Uterus (tissue), 2 donors: ENCODE measurements at regions not wholly inside any gene's neighbourhood (a gene's known extent, or its start where the extent isn't known, plus 50 kb on each side); places are given as distances from the start of the nearest gene placed in this dataset.

Experiments used
- CTCF ChIP-seq, 4 experiments: fragments of 200-600 bp in 2 of 4; fragments of 450-650 bp in 2 of 4; sonication (generic) in 2 of 4; IDR thresholded peaks; one replicate each; pipeline ENCODE4 v1.5.1; 2016 to 2019; ENCODE audit warnings: antibody characterized with exemption in 4 of 4, mild to moderate bottlenecking in 2 of 4, moderate library complexity in 1 of 4
- POLR2A ChIP-seq, 2 donors: fragments of 450-650 bp; IDR thresholded peaks; one replicate each; pipeline ENCODE4 v1.6.1; 2016; ENCODE audit warnings: antibody characterized with exemption in 2 of 2, mild to moderate bottlenecking in 1 of 2, moderate library complexity in 1 of 2

GRCh38 chr21:35366394-35367080, 317.4 kb upstream of the RUNX1 start:
- TF ChIP-seq CTCF (IDR thresholded peaks at IDR 0.05) = no peak
- TF ChIP-seq POLR2A (IDR thresholded peaks at IDR 0.05) = no peak
